GM21360 (cell line): ENCODE measurements at regions not wholly inside any gene's neighbourhood (a gene's known extent, or its start where the extent isn't known, plus 50 kb on each side); places are given as distances from the start of the nearest gene placed in this dataset.

ENCODE experiments used
- ATAC-seq: cut with Tn5 transposase; IDR thresholded peaks from one replicate; pipeline ENCODE4 v1.9.1; 2021; ENCODE audit warnings: mild to moderate bottlenecking, moderate library complexity; ENCODE audit not compliant: unreplicated experiment

DNA sequence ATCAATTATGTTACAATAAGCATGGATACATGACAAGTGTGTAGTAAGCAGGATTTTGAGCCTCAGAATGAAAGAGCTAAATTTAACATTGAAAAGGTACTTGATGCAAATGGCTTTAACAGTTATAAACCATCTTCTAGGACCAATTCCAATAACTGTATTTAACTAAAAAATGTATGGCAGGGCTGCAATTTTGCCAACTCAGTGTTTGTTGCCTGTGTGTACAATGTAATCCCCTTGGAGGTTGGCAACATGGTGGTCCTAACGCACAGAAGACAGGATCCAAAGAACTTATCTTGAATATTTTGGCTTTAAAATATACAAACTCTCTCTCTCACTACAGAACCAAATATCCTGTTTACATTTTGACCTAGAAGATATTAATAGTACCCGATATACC is 2314.1 kb downstream of the LRRC4C start:
- ATAC-seq: no peak

DNA sequence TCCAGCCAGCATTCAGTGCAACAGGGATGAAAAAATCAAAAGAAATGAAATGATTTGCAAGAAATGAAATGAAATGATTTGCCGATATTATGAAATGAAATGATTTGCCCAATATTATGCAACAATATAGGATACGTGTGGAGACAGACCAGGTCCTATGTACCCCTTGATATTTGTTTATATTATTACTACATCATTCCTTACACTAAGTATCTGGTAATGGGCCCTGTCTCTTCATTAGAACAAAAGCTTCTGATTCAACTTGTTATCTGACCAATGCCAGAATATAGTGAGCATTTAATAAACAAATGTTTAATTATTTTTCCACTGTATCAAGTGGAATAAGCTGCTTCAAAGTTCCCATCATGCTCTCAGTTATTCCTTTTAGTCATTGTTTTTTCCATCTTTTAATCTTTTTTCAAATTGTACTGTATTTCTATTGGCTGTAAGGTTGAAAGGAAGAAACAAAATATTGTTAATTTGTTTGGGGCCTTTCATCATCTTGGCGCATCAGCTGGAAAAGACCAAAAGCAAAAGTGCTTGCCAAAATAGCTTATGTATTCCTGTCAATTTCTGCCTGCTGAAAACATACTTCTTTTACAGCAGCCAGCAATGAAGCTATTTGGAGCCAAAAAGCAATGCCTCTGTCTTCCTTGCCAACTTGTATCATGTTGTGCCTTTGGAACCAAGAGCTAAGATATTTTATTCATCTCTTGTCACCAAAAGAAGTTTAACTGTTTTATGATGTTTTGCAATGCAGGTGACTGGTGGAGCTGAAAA is 2314.9 kb downstream of the LRRC4C start:
- ATAC-seq: no peak

DNA sequence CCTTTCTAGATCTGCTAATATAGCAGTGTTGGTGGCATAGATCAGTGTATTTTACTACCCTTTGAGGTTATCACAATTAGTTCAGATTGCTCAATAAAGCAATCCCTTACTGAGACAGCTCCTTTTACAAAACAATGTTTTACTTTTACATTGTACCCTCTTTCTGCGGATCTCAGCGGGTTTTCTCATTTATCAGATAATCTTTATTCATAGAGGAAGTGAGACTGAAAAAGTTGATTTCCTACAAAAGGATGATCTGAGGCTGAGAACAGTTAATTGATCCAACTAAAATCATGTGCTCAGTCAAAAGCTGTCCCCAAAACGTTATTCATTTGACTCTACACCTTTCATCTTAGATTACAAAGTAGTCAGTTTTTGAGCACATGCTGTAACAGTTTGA is 2319.9 kb downstream of the LRRC4C start:
- ATAC-seq: no peak

DNA sequence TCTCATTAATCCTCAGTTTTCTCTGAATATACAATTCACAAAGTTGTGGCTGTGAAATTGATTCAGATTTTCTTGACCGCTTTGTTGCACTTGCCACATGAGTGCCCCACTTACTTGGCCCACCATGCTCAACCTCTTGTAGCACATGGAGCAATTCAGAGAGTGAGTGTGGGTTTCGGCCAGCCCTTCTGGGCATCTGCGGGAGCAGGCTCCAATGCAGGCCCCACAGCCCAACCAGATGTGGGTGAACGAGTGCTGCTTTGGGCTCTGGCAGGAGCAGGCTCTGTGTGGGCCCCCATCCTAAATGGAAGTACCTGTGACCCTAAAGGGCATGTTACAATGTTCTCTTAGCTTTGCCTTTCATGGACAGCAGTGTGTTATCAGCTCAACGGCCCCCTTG is 2338.6 kb downstream of the LRRC4C start:
- ATAC-seq: no peak

DNA sequence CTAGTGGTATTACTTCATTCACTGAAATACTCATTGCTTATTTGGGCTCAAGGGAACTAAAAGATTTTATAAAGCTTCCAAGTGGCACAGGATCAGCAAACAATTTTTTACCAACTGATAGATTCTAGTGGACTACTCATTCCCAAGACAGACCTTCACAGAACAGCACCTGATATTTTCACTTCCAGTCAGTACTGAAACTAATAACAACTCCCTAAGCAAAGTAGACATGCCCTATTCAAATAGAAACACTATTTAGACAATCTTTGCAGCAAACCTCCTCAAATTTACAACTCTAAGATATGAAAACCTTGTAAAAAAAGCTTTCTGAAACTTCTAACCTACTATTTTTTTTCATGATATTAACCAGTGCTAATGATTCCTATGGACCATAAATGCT is 2345.8 kb downstream of the LRRC4C start:
- ATAC-seq: no peak

DNA sequence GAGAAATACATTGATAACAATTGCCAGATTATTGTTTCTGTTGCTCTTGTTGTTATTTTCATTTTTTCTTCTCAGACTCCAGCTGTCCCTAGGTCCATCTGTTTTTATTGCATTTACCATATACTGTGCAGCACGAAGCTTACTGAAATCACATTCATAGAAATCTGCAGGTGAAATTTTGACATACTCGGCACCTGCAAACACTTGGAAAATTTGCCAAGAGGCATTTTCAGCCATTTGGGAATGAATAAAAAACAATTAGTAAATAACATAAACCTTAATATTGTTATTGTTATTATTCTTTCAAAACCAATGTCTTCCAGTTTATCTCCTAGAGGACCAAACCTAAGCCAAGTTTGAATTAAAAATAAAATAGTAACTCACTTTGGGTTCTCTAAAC is 2357.2 kb downstream of the LRRC4C start:
- ATAC-seq: no peak

DNA sequence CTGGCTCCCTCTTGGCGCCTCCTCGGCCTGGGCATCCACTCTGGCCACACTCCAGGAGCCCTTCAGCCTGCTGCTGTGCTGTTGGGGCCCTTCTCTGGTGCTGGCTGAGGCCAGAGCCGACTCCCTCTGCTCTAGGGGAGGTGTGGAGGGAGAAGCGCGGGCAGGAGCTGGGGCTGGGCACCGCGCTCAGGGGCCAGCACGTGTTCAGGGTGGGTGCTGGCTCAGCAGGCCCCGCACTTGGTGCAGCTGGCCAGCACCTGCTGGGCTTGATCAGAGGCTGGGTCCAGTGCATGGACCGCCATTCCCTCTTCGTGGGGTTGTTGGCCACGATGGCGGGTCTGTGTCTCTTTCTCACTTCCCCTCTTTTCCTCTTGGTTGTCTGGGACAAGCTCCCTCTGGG is 2381.0 kb downstream of the LRRC4C start:
- ATAC-seq: no peak

DNA sequence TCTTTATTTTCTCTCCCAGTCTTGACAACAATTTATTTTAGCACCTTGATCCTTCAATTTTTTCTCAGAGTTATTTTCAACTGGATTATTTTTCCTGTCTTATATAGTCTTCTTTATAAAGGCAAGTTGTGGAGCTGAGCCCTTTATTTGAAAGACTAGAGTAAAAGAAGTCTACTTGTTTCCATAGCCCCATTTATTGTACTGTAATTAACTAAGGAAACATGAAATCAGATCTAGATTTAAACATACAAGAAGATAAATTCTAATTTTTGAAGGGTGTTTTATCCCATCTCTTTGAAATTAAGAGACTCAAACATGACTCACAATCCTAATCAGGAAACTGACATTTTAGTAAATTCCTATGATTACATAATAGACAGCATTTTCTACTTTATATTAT is 2421.8 kb downstream of the LRRC4C start:
- ATAC-seq: no peak

DNA sequence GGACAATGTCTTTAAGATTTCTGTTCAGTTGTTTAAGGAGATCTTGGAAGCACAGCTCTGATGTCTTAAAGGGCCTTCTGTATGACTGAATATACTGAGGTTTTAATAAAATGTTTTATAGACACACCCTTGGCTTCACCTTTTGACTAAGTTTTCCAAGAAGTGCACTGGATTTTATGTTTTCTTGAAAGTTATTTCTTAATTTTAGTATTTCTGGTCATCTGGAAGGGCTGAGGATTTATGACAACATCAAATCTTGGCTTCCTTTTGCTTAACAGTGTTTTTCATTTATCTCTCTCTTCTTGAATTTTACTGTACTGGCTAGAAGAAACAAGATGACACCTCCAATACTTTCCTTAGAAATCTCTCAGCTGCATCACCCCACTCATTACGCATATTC is 2423.4 kb downstream of the LRRC4C start:
- ATAC-seq: no peak

DNA sequence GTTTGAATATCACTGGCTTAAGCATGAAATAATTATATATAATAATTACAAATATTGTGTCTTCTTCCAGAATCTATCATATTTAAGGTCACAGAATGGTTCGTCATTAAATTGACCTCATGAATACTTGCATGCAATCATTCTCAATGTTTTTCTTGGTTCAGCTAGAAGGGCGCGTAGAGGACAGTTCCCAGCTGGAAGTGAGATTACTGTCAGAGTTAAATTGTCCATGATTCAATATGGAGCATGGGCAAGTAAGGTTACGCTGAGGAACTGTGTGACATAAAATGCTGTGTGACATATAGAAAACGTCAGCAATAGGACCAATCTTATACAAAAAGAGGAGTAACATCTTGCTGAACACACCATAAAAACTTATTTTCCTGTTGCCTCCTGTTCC is 2423.5 kb upstream of the RAG2 start:
- ATAC-seq: no peak

DNA sequence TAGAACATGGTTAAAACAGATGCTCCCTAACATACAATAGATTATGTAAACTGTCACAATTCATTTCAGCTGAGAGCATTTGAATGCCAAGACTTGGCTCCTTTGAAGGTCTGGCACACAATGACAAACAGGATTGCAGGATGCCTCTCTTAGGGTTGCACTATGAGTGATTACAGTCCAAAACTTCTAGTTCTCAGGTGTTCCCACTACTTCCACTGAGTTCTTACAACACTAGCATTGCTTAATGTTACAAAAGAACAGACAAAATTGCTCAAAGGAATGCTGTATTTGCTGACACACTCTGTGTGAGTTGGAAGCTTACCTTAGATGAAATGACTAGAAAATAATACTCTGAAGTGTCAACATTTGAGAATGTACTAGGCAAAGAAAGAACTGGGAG is 2413.8 kb upstream of the RAG2 start:
- ATAC-seq: no peak

DNA sequence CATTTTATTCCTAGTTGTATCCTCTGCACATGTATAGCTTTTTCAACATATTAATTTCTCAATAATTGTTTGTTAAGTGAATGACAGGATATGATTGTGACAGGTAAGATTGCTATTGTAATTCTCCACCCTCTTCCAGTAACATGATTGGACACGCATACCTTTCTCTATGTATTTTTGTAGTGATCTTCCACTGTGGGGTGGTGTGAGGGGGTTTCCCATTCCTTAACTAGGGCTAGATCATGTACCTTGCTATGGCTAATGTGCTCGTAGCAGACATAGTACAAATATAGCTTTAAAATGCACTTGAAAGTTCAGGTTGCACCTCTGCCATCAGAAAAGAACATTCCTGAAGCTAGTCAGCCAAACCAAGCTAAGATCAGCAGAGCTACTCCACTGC is 2392.8 kb upstream of the RAG2 start:
- ATAC-seq: no peak

DNA sequence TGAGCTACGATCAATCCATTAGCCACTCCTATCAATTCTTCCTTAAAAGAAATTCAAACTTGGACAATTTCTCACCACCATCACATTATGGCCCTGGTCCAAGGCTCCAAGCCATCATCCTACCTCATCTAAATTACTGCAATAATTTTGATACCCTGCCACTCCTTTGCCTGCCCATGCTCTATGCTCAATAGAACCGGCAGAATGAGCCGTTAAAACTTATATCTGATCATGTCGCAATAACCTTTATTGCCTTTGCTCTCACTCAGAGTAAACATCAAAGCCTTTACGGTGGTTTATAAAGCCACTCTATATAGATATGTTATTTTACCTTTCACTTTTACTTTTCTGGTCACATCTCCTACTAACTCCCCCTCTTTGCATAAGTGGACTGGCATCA is 2392.1 kb upstream of the RAG2 start:
- no peak for ATAC-seq

DNA sequence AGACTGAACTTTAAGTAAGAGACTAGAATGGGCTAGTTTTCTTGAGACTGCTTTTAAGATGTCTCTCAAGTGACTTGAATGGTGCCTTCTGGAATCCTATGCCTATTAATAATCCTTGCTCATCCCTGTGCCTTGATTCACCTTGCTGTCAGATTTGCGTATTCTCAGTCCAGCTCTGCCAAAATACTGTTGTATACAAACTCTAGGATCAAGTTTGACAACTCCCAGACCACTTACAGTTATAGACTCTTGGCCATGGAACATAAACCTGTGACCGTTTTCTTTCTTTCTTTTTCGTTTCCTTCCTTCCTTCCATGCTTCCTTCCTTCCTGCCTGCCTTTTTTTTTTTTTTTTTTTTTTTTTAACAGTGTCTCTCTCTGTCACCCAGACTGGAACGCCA is 2390.9 kb upstream of the RAG2 start:
- ATAC-seq: no peak

DNA sequence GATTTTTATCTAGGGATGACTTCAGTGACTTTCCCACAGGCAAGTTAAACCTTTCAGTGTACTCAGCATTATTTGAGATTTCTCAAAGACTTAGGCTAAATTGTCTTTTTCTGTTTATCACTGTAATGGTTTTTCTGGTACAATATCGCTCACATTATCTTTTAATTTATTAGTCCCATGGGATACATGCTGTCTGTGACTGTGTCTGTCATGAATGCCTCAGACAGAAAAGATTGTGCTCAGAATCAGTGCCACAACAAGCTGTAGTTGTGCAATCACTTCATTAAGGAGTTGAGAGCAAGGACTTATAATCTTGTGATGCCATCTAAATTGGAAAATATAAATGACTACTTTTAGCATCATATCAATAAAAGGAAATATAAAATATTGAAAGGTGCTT is 2374.2 kb upstream of the RAG2 start:
- no peak for ATAC-seq

DNA sequence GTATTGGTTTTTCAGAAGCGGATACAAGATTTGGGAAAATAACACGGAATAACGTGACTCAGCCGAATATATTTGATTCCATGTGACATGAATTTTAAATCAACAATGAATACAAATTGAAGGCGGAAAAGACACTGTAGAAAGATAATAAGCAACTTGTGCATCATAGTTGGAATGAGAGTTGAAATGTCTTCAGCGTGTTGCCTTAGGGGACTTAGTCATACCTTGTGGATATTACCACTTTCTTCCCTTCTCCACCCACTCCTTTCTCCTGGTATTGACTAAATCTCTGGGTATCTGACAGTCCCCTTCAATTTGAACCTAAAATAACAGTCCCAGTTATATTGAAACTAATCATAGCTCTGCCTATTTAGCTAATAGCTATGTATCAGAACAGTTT is 2373.1 kb upstream of the RAG2 start:
- no peak for ATAC-seq

DNA sequence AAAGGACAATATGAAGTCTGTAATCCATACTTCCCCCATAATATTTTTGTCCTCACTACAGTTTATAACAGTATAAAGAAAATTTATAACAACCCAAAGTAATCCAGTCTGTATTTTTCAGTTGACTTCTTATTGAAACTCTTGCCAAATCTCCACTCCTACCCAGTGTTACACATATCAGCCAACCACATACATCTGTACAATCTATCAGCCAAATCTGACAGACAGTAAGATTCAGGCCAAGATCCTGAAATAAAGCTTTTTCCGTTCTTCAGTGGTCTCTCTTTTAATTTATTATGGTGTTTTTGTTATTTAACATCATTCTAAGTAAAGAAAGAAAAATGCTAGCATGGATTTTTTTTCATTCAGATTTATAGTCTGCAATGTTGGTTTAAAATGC is 2370.9 kb upstream of the RAG2 start:
- ATAC-seq: no peak

DNA sequence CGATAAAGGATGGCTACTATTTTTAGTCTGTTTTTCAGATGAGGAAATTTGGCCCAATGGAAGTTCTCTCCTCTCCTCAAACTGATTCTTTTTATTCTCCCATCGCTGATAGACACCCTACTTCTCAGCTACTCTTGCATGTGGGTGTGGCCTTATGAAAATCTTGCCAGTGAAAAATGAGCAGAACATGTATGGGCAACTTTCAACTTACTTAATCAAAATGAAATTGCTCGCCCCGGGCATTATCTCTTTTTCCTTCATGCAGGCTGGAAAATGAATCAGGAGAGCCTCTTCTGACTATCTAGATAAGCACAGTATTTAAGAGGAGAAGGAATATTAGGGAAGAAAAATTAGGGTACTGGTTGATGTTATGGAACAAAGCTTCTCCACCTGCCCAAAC is 2354.7 kb upstream of the RAG2 start:
- no peak for ATAC-seq

DNA sequence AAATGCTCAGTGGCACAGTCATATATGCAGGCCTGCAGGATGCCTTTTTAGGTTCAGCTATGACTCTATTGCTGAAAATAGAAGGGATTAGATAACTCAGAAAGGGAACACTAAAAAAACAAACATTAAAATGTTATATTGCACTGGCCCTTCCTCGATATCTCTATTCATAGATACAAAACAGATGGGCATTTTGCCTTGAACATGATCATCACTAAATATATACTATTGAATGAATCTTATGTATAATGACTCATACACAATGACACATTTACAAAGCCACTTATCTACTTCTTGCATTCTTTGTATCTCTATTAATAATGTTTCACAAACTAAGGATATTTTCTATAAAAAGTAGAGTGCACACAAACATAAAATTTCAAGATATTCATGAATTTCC is 2352.8 kb upstream of the RAG2 start:
- ATAC-seq: no peak

DNA sequence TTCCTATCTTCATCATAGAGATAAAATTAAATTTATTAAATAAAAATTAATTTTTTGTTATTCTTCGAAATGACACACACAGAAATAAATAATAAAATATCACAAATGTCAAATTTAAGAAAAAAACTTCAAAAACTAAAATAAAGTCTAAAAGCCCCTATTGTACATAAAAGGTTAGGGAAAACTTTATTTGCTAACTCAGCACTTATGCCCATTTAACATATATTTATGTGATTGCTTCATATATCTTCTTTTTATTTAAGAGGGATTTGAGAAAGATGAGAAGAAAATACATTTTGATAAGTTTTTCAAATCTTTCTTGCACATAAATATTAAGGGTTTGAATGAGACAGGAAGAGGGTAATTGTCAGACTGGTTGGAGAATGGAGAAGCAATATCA is 2350.4 kb upstream of the RAG2 start:
- no peak for ATAC-seq

DNA sequence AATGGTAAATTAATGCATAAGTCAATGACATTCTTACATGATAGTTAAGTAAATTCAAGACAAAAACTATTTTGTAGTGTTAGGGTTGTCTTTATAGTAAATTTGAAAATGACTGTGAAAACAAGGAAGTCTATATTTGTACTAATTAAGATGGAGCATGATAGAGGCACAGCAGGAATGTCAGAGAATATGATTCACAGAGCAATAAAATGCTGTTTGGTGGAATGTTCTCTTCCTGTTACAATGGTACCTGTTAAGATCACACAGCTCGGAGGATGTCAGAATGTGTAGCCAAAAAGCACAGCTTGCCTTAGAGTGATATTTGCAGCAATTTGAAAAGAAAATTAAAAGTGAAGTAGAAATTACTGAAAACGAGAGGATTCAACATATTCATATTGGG is 2339.7 kb upstream of the RAG2 start:
- ATAC-seq: no peak

DNA sequence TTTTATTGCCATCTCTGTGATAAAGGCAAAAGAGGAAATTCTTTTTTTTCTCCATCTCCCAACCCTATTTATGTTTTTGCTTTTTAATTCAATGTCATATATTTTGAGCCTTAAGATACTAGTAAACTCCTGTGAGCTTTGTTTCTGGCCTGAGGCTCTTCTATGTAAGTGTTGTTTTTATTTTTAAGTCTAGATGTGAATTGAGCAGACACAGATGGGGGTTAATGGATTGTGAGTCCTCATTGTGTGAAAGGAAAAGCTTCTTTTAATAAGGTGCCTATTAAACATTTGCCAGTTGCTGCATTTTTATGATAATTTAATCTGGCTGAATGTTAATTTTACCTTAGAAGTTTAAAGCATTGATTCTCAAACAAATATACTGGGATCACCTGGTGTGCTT is 2337.9 kb upstream of the RAG2 start:
- ATAC-seq: no peak

DNA sequence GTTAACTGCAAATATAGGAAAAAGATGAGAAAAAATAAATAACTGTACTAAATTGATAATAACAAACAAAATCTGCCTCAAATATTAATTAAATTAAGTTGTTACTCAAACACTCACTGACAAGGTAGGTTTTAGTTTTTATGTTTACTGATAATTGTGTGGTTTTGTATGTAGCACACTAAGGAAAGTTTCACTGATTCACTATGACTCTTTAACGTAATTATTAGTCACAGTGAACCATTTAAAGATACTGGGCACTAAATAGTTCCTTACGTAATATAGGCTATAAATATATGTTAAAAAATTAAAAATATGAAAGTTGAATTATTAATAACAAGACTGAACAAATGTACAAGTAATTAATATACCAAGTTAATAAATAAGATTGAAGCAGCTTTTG is 2330.0 kb upstream of the RAG2 start:
- no peak for ATAC-seq
